GM23338 (cell line): ENCODE measurements at regions not wholly inside any gene's neighbourhood (a gene's known extent, or its start where the extent isn't known, plus 50 kb on each side); places are given as distances from the start of the nearest gene placed in this dataset.

ENCODE experiments used
- ATAC-seq: fragments of 200-7000 bp; cut with Tn5 transposase; 3 replicates; pipeline ENCODE4 v1.9.1; 2020
- DNase-seq: peaks from one replicate; pipeline ENCODE4 v3.0.0-alpha.2; 2015; ENCODE audit warnings: low spot score
- H2AFZ ChIP-seq: fragments of 200-600 bp; sonication (generic); 2 replicates; pipeline ENCODE4 v1.8.0; 2016; ENCODE audit warnings: antibody characterized with exemption, mild to moderate bottlenecking, moderate library complexity
- H3F3A ChIP-seq: fragments of 200-600 bp; sonication (generic); replicated peaks from 2 replicates; pipeline ENCODE4 v1.8.0; 2017; ENCODE audit warnings: antibody characterized with exemption, mixed run types, low read depth
- H3K27ac ChIP-seq: fragments of 200-600 bp; sonication (generic); 2 replicates; pipeline ENCODE4 v1.6.1; 2016; ENCODE audit warnings: low read depth
- H3K27me3 ChIP-seq: fragments of 200-600 bp; sonication (generic); 2 replicates; pipeline ENCODE4 v1.8.0; 2016; ENCODE audit warnings: mild to moderate bottlenecking, mixed run types, moderate library complexity; ENCODE audit not compliant: insufficient read depth
- H3K36me3 ChIP-seq: fragments of 200-600 bp; sonication (generic); 2 replicates; pipeline ENCODE4 v1.8.0; 2016; ENCODE audit warnings: mild to moderate bottlenecking; ENCODE audit not compliant: insufficient read depth
- H3K4me1 ChIP-seq: fragments of 200-600 bp; sonication (generic); 2 replicates; pipeline ENCODE4 v1.8.0; 2016; ENCODE audit warnings: mild to moderate bottlenecking, moderate library complexity; ENCODE audit not compliant: insufficient read depth
- H3K4me2 ChIP-seq: fragments of 200-600 bp; sonication (generic); 2 replicates; pipeline ENCODE4 v1.7.1; 2017; ENCODE audit warnings: mixed run types
- H3K4me3 ChIP-seq: fragments of 200-600 bp; sonication (generic); 2 replicates; pipeline ENCODE4 v1.6.1; 2016; ENCODE audit warnings: mixed run types
- H3K79me2 ChIP-seq: fragments of 200-600 bp; sonication (generic); replicated peaks from 2 replicates; pipeline ENCODE4 v1.8.0; 2017; ENCODE audit warnings: mild to moderate bottlenecking; ENCODE audit not compliant: insufficient read depth
- H3K9me2 ChIP-seq: fragments of 200-600 bp; sonication (generic); 2 replicates; pipeline ENCODE4 v1.8.0; 2017; ENCODE audit not compliant: insufficient read depth
- H4K20me1 ChIP-seq: fragments of 200-600 bp; sonication (generic); replicated peaks from 2 replicates; pipeline ENCODE4 v1.8.0; 2017; ENCODE audit warnings: mild to moderate bottlenecking; ENCODE audit not compliant: insufficient read depth
- H3K27ac Mint-ChIP-seq: 2 replicates; pipeline ENCODE4 v1.8.0; 2020; ENCODE audit warnings: inconsistent platforms, mild to moderate bottlenecking, moderate library complexity, mixed read lengths
- H3K27me3 Mint-ChIP-seq: 3 replicates; pipeline ENCODE4 v1.8.0; 2022; ENCODE audit warnings: low read depth, mild to moderate bottlenecking, moderate library complexity, mixed read lengths, inconsistent platforms; ENCODE audit not compliant: insufficient read depth, poor library complexity
- H3K36me3 Mint-ChIP-seq: 3 replicates; pipeline ENCODE4 v1.8.0; 2021; ENCODE audit warnings: low read depth, mild to moderate bottlenecking, inconsistent platforms, moderate library complexity, mixed read lengths
- H3K4me1 Mint-ChIP-seq: 3 replicates; pipeline ENCODE4 v1.8.0; 2020; ENCODE audit warnings: mild to moderate bottlenecking, inconsistent platforms, mixed read lengths
- H3K4me3 Mint-ChIP-seq: 3 replicates; pipeline ENCODE4 v1.8.0; 2021; ENCODE audit warnings: moderate library complexity, mild to moderate bottlenecking, inconsistent platforms, mixed read lengths
- H3K9me3 Mint-ChIP-seq: 3 replicates; pipeline ENCODE4 v1.8.0; 2020; ENCODE audit warnings: moderate library complexity, mild to moderate bottlenecking, inconsistent platforms, mixed read lengths
- CREB1 ChIP-seq: fragments of 250-450 bp; sonication (Bioruptor Pico); IDR thresholded peaks from 2 replicates; pipeline ENCODE4 v1.5.0; 2020; ENCODE audit warnings: low read depth, mild to moderate bottlenecking, moderate library complexity
- EZH2 ChIP-seq: fragments of 200-600 bp; sonication (generic); IDR thresholded peaks from one replicate; pipeline ENCODE4 v1.8.0; 2017; ENCODE audit warnings: antibody characterized with exemption, mild to moderate bottlenecking, low read depth; ENCODE audit not compliant: unreplicated experiment
- EZH2phosphoT487 ChIP-seq: fragments of 200-600 bp; sonication (generic); IDR thresholded peaks from one replicate; pipeline ENCODE4 v1.8.1; 2018; ENCODE audit warnings: antibody characterized with exemption; ENCODE audit not compliant: unreplicated experiment
- JUNB ChIP-seq: IDR thresholded peaks from one replicate; pipeline ENCODE4 v1.6.1; 2016; ENCODE audit warnings: antibody characterized with exemption; ENCODE audit not compliant: unreplicated experiment
- NANOG ChIP-seq: IDR thresholded peaks from 2 replicates; pipeline ENCODE4 v1.6.1; 2016; ENCODE audit warnings: antibody characterized with exemption, borderline replicate concordance
- POLR2AphosphoS5 ChIP-seq: IDR thresholded peaks from 2 replicates; pipeline ENCODE4 v1.6.1; 2016; ENCODE audit warnings: antibody characterized with exemption, low read depth
- STAT1 ChIP-seq: IDR thresholded peaks from one replicate; pipeline ENCODE4 v1.6.1; 2016; ENCODE audit warnings: antibody characterized with exemption; ENCODE audit not compliant: unreplicated experiment
- ZNF114 ChIP-seq: fragments of 250-450 bp; sonication (Bioruptor Pico); IDR thresholded peaks from 2 replicates; pipeline ENCODE4 v1.5.0; 2020; ENCODE audit warnings: mild to moderate bottlenecking, moderate library complexity
- ZNF331 ChIP-seq: fragments of 250-450 bp; sonication (Bioruptor Pico); IDR thresholded peaks from 2 replicates; pipeline ENCODE4 v1.5.0; 2020; ENCODE audit warnings: low read depth, mild to moderate bottlenecking, moderate library complexity
- TF ChIP-seq, protein P1 (sequence below), 2 experiments: fragments of 200-600 bp in 1 of 2; sonication (generic) in 1 of 2; conservative IDR thresholded peaks; 2 replicates each; pipeline versions ENCODE4 v1.5.1 to v1.6.1; 2016 to 2017; ENCODE audit warnings: antibody characterized with exemption in 2 of 2, low read depth in 2 of 2, mild to moderate bottlenecking in 2 of 2, moderate library complexity in 1 of 2
- TF ChIP-seq, protein P2 (sequence below): fragments of 250-450 bp; sonication (Bioruptor Pico); IDR thresholded peaks from 2 replicates; pipeline ENCODE4 v1.5.0; 2020; ENCODE audit warnings: mild to moderate bottlenecking, moderate library complexity
- TF ChIP-seq, protein P3 (sequence below): IDR thresholded peaks from 2 replicates; pipeline ENCODE4 v1.6.1; 2016; ENCODE audit warnings: antibody characterized with exemption
- TF ChIP-seq, protein P4 (sequence below): IDR thresholded peaks from one replicate; pipeline ENCODE4 v1.6.1; 2018; ENCODE audit warnings: antibody characterized with exemption; ENCODE audit not compliant: unreplicated experiment

DNA sequence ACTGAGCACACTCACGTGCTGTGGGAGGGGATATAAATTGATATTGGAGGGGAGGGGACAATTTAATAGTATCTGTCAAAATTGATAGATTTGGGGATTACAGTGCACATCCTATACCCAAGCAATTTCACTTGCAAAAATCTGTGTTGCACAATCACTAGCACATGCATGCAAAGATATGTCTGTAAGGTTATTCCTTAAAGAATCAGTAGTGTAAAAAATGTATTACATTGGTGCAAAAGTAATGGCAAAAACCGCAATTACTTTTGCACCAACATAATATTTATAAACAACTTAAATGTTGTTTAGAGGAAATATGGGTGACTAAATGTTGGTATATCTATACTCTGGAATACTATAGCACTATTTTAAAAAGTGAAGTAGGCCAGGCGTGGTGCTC is 108.7 kb downstream of the LHX2 start:
- H3K4me1 Mint-ChIP-seq = peaks cover 7% of the 10 kb centered on the region
- Histone ChIP-seq H3K4me2 (no peak overlapping the region), H3F3A (no peaks in the 10 kb centered on the region), H3K27me3 (no peaks in the 10 kb centered on the region), H4K20me1 (no peaks in the 10 kb centered on the region), H3K36me3 (no peaks in the 10 kb centered on the region), H3K9me2 (no peaks in the 10 kb centered on the region), H3K4me3 (no peak overlapping the region), H3K27ac (no peak overlapping the region), H3K4me1 (no peaks in the 10 kb centered on the region), H2AFZ (no peak overlapping the region), H3K79me2 (no peaks in the 10 kb centered on the region)
- TF ChIP-seq JUNB (no peak), EZH2 (no peak), ZNF114 (no peak), EZH2phosphoT487 (no peak), ZNF331 (CRISPR knock-in tag) (no peak), CREB1 (CRISPR knock-in tag) (no peak), NANOG (no peak), POLR2AphosphoS5 (no peak), STAT1 (no peak)
- TF ChIP-seq, protein P1, sequence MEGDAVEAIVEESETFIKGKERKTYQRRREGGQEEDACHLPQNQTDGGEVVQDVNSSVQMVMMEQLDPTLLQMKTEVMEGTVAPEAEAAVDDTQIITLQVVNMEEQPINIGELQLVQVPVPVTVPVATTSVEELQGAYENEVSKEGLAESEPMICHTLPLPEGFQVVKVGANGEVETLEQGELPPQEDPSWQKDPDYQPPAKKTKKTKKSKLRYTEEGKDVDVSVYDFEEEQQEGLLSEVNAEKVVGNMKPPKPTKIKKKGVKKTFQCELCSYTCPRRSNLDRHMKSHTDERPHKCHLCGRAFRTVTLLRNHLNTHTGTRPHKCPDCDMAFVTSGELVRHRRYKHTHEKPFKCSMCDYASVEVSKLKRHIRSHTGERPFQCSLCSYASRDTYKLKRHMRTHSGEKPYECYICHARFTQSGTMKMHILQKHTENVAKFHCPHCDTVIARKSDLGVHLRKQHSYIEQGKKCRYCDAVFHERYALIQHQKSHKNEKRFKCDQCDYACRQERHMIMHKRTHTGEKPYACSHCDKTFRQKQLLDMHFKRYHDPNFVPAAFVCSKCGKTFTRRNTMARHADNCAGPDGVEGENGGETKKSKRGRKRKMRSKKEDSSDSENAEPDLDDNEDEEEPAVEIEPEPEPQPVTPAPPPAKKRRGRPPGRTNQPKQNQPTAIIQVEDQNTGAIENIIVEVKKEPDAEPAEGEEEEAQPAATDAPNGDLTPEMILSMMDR (conservative IDR thresholded peaks at IDR 0.05; ENCODE audit: low read depth in 2 of 2) = no peak
- TF ChIP-seq, protein P2, sequence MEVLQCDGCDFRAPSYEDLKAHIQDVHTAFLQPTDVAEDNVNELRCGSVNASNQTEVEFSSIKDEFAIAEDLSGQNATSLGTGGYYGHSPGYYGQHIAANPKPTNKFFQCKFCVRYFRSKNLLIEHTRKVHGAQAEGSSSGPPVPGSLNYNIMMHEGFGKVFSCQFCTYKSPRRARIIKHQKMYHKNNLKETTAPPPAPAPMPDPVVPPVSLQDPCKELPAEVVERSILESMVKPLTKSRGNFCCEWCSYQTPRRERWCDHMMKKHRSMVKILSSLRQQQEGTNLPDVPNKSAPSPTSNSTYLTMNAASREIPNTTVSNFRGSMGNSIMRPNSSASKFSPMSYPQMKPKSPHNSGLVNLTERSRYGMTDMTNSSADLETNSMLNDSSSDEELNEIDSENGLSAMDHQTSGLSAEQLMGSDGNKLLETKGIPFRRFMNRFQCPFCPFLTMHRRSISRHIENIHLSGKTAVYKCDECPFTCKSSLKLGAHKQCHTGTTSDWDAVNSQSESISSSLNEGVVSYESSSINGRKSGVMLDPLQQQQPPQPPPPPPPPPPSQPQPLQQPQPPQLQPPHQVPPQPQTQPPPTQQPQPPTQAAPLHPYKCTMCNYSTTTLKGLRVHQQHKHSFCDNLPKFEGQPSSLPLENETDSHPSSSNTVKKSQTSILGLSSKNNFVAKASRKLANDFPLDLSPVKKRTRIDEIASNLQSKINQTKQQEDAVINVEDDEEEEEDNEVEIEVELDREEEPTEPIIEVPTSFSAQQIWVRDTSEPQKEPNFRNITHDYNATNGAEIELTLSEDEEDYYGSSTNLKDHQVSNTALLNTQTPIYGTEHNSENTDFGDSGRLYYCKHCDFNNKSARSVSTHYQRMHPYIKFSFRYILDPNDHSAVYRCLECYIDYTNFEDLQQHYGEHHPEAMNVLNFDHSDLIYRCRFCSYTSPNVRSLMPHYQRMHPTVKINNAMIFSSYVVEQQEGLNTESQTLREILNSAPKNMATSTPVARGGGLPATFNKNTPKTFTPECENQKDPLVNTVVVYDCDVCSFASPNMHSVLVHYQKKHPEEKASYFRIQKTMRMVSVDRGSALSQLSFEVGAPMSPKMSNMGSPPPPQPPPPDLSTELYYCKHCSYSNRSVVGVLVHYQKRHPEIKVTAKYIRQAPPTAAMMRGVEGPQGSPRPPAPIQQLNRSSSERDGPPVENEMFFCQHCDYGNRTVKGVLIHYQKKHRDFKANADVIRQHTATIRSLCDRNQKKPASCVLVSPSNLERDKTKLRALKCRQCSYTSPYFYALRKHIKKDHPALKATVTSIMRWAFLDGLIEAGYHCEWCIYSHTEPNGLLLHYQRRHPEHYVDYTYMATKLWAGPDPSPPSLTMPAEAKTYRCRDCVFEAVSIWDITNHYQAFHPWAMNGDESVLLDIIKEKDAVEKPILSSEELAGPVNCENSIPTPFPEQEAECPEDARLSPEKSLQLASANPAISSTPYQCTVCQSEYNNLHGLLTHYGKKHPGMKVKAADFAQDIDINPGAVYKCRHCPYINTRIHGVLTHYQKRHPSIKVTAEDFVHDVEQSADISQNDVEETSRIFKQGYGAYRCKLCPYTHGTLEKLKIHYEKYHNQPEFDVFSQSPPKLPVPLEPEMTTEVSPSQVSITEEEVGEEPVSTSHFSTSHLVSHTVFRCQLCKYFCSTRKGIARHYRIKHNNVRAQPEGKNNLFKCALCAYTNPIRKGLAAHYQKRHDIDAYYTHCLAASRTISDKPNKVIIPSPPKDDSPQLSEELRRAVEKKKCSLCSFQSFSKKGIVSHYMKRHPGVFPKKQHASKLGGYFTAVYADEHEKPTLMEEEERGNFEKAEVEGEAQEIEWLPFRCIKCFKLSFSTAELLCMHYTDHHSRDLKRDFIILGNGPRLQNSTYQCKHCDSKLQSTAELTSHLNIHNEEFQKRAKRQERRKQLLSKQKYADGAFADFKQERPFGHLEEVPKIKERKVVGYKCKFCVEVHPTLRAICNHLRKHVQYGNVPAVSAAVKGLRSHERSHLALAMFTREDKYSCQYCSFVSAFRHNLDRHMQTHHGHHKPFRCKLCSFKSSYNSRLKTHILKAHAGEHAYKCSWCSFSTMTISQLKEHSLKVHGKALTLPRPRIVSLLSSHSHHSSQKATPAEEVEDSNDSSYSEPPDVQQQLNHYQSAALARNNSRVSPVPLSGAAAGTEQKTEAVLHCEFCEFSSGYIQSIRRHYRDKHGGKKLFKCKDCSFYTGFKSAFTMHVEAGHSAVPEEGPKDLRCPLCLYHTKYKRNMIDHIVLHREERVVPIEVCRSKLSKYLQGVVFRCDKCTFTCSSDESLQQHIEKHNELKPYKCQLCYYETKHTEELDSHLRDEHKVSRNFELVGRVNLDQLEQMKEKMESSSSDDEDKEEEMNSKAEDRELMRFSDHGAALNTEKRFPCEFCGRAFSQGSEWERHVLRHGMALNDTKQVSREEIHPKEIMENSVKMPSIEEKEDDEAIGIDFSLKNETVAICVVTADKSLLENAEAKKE (CRISPR knock-in tag) = no peak
- TF ChIP-seq, protein P3, sequence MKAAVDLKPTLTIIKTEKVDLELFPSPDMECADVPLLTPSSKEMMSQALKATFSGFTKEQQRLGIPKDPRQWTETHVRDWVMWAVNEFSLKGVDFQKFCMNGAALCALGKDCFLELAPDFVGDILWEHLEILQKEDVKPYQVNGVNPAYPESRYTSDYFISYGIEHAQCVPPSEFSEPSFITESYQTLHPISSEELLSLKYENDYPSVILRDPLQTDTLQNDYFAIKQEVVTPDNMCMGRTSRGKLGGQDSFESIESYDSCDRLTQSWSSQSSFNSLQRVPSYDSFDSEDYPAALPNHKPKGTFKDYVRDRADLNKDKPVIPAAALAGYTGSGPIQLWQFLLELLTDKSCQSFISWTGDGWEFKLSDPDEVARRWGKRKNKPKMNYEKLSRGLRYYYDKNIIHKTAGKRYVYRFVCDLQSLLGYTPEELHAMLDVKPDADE = no peak
- TF ChIP-seq, protein P4, sequence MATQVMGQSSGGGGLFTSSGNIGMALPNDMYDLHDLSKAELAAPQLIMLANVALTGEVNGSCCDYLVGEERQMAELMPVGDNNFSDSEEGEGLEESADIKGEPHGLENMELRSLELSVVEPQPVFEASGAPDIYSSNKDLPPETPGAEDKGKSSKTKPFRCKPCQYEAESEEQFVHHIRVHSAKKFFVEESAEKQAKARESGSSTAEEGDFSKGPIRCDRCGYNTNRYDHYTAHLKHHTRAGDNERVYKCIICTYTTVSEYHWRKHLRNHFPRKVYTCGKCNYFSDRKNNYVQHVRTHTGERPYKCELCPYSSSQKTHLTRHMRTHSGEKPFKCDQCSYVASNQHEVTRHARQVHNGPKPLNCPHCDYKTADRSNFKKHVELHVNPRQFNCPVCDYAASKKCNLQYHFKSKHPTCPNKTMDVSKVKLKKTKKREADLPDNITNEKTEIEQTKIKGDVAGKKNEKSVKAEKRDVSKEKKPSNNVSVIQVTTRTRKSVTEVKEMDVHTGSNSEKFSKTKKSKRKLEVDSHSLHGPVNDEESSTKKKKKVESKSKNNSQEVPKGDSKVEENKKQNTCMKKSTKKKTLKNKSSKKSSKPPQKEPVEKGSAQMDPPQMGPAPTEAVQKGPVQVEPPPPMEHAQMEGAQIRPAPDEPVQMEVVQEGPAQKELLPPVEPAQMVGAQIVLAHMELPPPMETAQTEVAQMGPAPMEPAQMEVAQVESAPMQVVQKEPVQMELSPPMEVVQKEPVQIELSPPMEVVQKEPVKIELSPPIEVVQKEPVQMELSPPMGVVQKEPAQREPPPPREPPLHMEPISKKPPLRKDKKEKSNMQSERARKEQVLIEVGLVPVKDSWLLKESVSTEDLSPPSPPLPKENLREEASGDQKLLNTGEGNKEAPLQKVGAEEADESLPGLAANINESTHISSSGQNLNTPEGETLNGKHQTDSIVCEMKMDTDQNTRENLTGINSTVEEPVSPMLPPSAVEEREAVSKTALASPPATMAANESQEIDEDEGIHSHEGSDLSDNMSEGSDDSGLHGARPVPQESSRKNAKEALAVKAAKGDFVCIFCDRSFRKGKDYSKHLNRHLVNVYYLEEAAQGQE = no peak
- no peak overlapping the region for H3K27ac Mint-ChIP-seq
- H3K4me3 Mint-ChIP-seq = no peak overlapping the region
- H3K27me3 Mint-ChIP-seq = peaks cover 5% of the 10 kb centered on the region
- DNase-seq (no peak), ATAC-seq (no peak)
- no peaks in the 10 kb centered on the region for H3K36me3 Mint-ChIP-seq
- H3K9me3 Mint-ChIP-seq = peaks cover 8% of the 10 kb centered on the region
